ENCODE measurements at regions not wholly inside any gene's neighbourhood (a gene's known extent, or its start where the extent isn't known, plus 50 kb on each side); places are given as distances from the start of the nearest gene placed in this dataset.

DNA sequence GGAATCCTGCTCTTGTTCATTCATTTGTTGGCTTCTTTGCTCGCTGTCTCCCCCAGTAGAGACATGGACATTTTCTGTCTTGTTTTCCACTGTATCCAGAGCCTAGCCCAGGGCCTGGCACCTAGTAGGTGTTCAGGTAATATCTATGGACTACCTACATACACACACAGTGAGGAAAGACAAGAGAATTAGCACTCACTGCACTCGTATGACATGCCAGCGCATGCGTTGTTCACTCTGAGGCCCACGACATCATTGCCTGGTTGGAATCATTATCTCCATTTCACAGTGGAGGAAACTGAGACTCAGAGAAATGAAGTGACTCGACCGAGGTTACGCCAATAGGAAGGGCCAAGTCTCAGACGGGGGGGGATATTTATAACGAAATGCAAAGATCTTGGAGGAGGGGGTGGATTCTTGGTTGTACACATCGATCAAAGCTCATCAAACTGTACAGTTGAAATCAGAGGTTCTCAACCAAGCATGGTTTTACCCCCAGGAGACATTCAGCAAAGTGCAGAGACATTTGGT, 140.1 kb upstream of the PTPN1 start:
- Histone ChIP-seq H3K4me1 (ENCODE audit: low read length) (0 out of 2 replicates have a peak, but pooled peaks cover 6% of the 10 kb centered on the region), H3F3A (ENCODE audit: insufficient read depth, low read length) (no peaks in the 10 kb centered on the region), H3K9me2 (replicated peaks; ENCODE audit: insufficient read depth, low read length) (no peaks in the 10 kb centered on the region), H3K9ac (ENCODE audit: low read length) (no peak overlapping the region), H3K4me2 (ENCODE audit: low read depth, low read length) (no peak overlapping the region), H3K36me3 (replicated peaks; ENCODE audit: insufficient read depth, low read length) (no peaks in the 10 kb centered on the region), H3K4me3 (ENCODE audit: low read length) (no peak overlapping the region), H3K27me3 (replicated peaks; ENCODE audit: insufficient read depth, low read length) (peaks cover 90% of the 10 kb centered on the region), H3K79me2 (ENCODE audit: low read length) (no peaks in the 10 kb centered on the region), H3K27ac (ENCODE audit: low read length) (no peak overlapping the region), H2AFZ (ENCODE audit: low read length) (no peak overlapping the region), H3K9me3 (replicated peaks; ENCODE audit: insufficient read depth, low read length) (no peaks in the 10 kb centered on the region), H4K20me1 (ENCODE audit: insufficient read depth, low read length) (no peaks in the 10 kb centered on the region)
- TF ChIP-seq, protein P1, sequence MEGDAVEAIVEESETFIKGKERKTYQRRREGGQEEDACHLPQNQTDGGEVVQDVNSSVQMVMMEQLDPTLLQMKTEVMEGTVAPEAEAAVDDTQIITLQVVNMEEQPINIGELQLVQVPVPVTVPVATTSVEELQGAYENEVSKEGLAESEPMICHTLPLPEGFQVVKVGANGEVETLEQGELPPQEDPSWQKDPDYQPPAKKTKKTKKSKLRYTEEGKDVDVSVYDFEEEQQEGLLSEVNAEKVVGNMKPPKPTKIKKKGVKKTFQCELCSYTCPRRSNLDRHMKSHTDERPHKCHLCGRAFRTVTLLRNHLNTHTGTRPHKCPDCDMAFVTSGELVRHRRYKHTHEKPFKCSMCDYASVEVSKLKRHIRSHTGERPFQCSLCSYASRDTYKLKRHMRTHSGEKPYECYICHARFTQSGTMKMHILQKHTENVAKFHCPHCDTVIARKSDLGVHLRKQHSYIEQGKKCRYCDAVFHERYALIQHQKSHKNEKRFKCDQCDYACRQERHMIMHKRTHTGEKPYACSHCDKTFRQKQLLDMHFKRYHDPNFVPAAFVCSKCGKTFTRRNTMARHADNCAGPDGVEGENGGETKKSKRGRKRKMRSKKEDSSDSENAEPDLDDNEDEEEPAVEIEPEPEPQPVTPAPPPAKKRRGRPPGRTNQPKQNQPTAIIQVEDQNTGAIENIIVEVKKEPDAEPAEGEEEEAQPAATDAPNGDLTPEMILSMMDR (IDR thresholded peaks at IDR 0.05; ENCODE audit: low read length) = no peak
- TF ChIP-seq EZH2 (optimal IDR thresholded peaks at IDR 0.05; ENCODE audit: low read depth, low read length) = no peak
- no peak for TF ChIP-seq EZH2phosphoT487 (IDR thresholded peaks at IDR 0.05; ENCODE audit: low read length)
- no peak for DNase-seq

DNA sequence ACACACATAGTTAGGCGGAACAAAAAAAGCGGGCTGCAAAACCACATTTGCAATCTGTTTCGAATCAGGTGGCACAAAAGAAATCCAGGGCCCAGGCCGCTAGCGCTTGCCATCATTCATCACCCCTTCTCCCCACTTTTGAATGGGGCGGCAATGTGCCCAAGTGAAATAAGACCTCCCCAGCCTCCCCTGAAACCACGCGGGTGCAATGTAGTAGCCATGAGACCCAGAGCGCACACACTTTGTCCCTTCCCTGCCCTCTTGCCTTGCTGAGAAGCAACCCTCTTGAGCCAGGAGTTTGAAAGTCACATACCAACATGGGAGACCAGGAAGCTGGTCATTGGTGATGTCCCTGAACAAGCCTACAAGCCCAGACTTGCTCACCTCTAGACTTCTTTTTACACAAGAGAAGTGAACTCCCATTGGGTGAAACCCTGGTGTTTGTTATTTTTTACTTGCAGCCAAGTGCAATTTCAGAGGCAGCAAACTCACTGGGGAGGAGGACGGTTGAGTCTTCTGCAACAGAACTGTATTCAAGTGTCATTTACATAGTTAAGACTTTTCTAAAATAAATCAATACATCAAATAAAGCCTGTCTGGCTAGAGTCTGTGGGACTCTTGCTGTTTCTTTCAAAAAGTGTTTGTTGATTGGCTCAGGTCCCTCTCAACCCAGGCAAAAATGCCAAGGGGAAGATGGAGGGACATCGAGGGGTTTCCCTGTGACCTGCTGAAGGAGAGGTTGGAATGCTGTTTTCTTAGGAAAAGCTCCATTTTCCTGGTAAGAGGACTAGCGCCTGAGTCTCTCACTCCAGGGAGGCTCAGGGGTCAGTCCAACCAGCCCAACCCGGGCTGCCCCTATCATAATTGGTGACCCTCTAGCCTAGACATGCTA, 138.1 kb upstream of the PTPN1 start:
- no peaks in the 10 kb centered on the region for H4K20me1 ChIP-seq (ENCODE audit: insufficient read depth, low read length)
- H3K36me3 ChIP-seq (replicated peaks; ENCODE audit: insufficient read depth, low read length) = no peaks in the 10 kb centered on the region
- H3K9me2 ChIP-seq (replicated peaks; ENCODE audit: insufficient read depth, low read length) = no peaks in the 10 kb centered on the region
- no peak overlapping the region for H3K9ac ChIP-seq (ENCODE audit: low read length)
- no peak overlapping the region for H3K4me2 ChIP-seq (ENCODE audit: low read depth, low read length)
- no peaks in the 10 kb centered on the region for H3F3A ChIP-seq (ENCODE audit: insufficient read depth, low read length)
- no peak for TF ChIP-seq EZH2 (optimal IDR thresholded peaks at IDR 0.05; ENCODE audit: low read depth, low read length)
- H3K4me1 ChIP-seq (ENCODE audit: low read length) = 0 out of 2 replicates have a peak, but pooled peaks cover 2% of the 10 kb centered on the region
- no peak for DNase-seq
- H3K27me3 ChIP-seq (replicated peaks; ENCODE audit: insufficient read depth, low read length) = peaks cover 71% of the 10 kb centered on the region
- no peaks in the 10 kb centered on the region for H3K79me2 ChIP-seq (ENCODE audit: low read length)
- no peak overlapping the region for H3K4me3 ChIP-seq (ENCODE audit: low read length)
- no peaks in the 10 kb centered on the region for H3K9me3 ChIP-seq (replicated peaks; ENCODE audit: insufficient read depth, low read length)
- H3K27ac ChIP-seq (ENCODE audit: low read length) = no peak overlapping the region
- no peak overlapping the region for H2AFZ ChIP-seq (ENCODE audit: low read length)

DNA sequence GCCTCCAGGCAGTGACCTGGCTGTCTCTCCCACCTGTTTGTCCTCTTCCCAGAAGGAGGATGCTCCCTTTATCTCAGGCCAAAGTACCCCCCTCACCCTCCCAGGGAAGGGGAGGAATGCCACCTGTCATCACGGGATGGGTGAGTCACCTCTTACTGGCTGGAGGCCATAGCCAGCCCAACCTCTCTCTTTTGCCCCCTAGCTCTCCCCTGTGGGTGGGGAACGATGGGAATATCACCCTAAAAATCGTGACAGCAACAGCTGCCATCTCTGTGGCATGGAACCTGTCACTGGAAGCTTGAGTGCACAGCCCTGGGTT, 137.5 kb upstream of the PTPN1 start:
- Histone ChIP-seq H4K20me1 (ENCODE audit: insufficient read depth, low read length) (no peaks in the 10 kb centered on the region), H3K4me3 (ENCODE audit: low read length) (no peak overlapping the region), H3K27me3 (replicated peaks; ENCODE audit: insufficient read depth, low read length) (peaks cover 65% of the 10 kb centered on the region), H3K36me3 (replicated peaks; ENCODE audit: insufficient read depth, low read length) (no peaks in the 10 kb centered on the region), H3K27ac (ENCODE audit: low read length) (no peak overlapping the region), H3K9ac (ENCODE audit: low read length) (no peak overlapping the region), H3K79me2 (ENCODE audit: low read length) (no peaks in the 10 kb centered on the region), H2AFZ (ENCODE audit: low read length) (no peak overlapping the region), H3K9me3 (replicated peaks; ENCODE audit: insufficient read depth, low read length) (no peaks in the 10 kb centered on the region), H3K9me2 (replicated peaks; ENCODE audit: insufficient read depth, low read length) (no peaks in the 10 kb centered on the region), H3K4me2 (ENCODE audit: low read depth, low read length) (no peak overlapping the region), H3F3A (ENCODE audit: insufficient read depth, low read length) (no peaks in the 10 kb centered on the region), H3K4me1 (ENCODE audit: low read length) (no peaks in the 10 kb centered on the region)
- no peak for DNase-seq
- TF ChIP-seq EZH2 (optimal IDR thresholded peaks at IDR 0.05; ENCODE audit: low read depth, low read length) (no peak), EZH2phosphoT487 (IDR thresholded peaks at IDR 0.05; ENCODE audit: low read length) (no peak)
- TF ChIP-seq, protein P1 (IDR thresholded peaks at IDR 0.05; ENCODE audit: low read length) = no peak
